Kidney (tissue), 13 donors: ENCODE measurements at regions not wholly inside any gene's neighbourhood (a gene's known extent, or its start where the extent isn't known, plus 50 kb on each side); places are given as distances from the start of the nearest gene placed in this dataset.

ENCODE experiments used
- DNase-seq, 5 donors: peaks; one replicate each; pipeline ENCODE4 v3.0.0-alpha.2; 2013 to 2020
- FAIRE-seq: peaks from 2 replicates; lab custom pipeline; 2012; peaks lifted over from hg19 to GRCh38; lab: Jason Lieb, UNC
- H3K27ac ChIP-seq, 2 donors: one replicate each; pipeline ENCODE4 v1.7.0; 2013; ENCODE audit warnings: low read depth in 2 of 2, low read length in 2 of 2, inconsistent platforms in 1 of 2
- H3K27me3 ChIP-seq: one replicate; pipeline ENCODE4 v1.7.1; 2013; ENCODE audit warnings: low read length, inconsistent platforms; ENCODE audit not compliant: control insufficient read depth, insufficient read depth
- H3K36me3 ChIP-seq, 3 donors: one replicate each; pipeline versions ENCODE4 v1.7.0 to v1.7.1; 2013; ENCODE audit warnings: low read length in 3 of 3, control low read depth in 1 of 3, inconsistent platforms in 1 of 3; ENCODE audit not compliant: insufficient read depth in 3 of 3, control insufficient read depth in 2 of 3
- H3K4me1 ChIP-seq, 3 donors: one replicate each; pipeline versions ENCODE4 v1.7.0 to v1.7.1; 2013; ENCODE audit warnings: low read length in 3 of 3, inconsistent platforms in 1 of 3, low read depth in 1 of 3; ENCODE audit not compliant: control insufficient read depth in 2 of 3, insufficient read depth in 2 of 3
- H3K4me3 ChIP-seq, 3 donors: one replicate each; pipeline versions ENCODE4 v1.7.0 to v1.8.1; 2013; ENCODE audit warnings: low read length in 3 of 3, control low read depth in 1 of 3, inconsistent platforms in 1 of 3
- H3K9ac ChIP-seq, 3 donors: one replicate each; pipeline versions ENCODE4 v1.7.0 to v1.7.1; 2013; ENCODE audit warnings: low read length in 3 of 3, control low read depth in 1 of 3, inconsistent platforms in 1 of 3
- H3K9me3 ChIP-seq, 3 donors: one replicate each; pipeline versions ENCODE4 v1.7.0 to v1.7.1; 2013; ENCODE audit warnings: low read length in 3 of 3, control low read depth in 1 of 3, inconsistent platforms in 1 of 3; ENCODE audit not compliant: control insufficient read depth in 2 of 3, insufficient read depth in 1 of 3
- intact Hi-C: fragments of 100-400 bp; cut with DNase I; formaldehyde crosslinking; loops from one replicate; pipeline ENCODE4 v1.11.1; 2022
- TF ChIP-seq, protein P1 (sequence below): IDR thresholded peaks from 3 replicates; pipeline ENCODE4 v1.5.1; 2012; ENCODE audit warnings: mild to moderate bottlenecking, moderate library complexity, borderline replicate concordance; ENCODE audit not compliant: insufficient read depth; ENCODE audit errors: extremely low read depth
- donor health status: control.
- donor health status: control.
- donor health status: control.
- donor health status: control.
- donor health status: control.
- donor health status: DM: yes; HTN: yes; CAD: no.
- donor health status: Normal renal cell carcinoma (clear cell type).

DNA sequence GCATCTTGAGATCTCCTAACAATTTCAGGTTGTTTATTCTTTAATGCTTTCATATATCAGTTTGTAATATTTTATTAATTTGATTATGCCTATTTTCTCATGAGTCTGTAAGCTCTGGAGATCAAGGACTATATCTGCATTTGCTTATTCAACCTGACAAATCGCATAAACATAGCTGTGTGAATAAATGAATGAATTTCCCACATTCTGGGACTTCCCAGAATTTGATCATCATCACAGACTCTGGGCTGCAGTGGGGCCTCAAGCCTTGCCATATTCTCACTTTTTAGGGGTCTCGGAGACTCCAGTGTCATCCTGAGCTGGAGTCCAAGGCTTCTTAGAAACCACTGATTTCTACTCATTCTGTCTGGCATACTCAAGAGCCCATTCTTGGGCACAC lies 180.5 kb downstream of the DAD1 start:
- no peak overlapping the region for H3K4me3 ChIP-seq
- FAIRE-seq (no peak), DNase-seq (no peak)
- no peaks in the 10 kb centered on the region for H3K36me3 ChIP-seq
- H3K27me3 ChIP-seq: no peaks in the 10 kb centered on the region
- no peak overlapping the region for H3K9ac ChIP-seq
- no peaks in the 10 kb centered on the region for H3K9me3 ChIP-seq
- no peaks in the 10 kb centered on the region for H3K4me1 ChIP-seq
- no peak overlapping the region for H3K27ac ChIP-seq
- intact Hi-C loops: no loop called here
- TF ChIP-seq, protein P1, sequence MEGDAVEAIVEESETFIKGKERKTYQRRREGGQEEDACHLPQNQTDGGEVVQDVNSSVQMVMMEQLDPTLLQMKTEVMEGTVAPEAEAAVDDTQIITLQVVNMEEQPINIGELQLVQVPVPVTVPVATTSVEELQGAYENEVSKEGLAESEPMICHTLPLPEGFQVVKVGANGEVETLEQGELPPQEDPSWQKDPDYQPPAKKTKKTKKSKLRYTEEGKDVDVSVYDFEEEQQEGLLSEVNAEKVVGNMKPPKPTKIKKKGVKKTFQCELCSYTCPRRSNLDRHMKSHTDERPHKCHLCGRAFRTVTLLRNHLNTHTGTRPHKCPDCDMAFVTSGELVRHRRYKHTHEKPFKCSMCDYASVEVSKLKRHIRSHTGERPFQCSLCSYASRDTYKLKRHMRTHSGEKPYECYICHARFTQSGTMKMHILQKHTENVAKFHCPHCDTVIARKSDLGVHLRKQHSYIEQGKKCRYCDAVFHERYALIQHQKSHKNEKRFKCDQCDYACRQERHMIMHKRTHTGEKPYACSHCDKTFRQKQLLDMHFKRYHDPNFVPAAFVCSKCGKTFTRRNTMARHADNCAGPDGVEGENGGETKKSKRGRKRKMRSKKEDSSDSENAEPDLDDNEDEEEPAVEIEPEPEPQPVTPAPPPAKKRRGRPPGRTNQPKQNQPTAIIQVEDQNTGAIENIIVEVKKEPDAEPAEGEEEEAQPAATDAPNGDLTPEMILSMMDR: no peak

DNA sequence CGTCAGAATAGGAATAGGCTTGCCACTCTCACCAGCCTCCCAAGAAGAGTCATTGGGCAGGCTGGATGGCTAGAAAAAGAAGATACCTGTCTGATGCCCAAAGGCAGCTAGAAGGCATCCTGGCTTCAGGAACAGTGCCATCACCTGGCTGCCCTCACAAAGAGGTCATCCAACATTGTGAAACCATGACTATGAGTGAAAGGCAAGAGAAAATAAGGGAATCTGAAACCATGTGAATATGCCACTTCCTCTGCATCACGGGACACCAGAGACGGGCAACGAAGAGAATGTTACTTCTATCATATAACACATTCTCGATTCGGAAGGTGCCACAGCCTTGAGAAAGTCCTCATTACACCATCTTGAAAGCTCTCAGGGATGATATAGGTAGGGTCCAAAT lies 182.0 kb downstream of the DAD1 start:
- Histone ChIP-seq H3K4me1 (no peaks in the 10 kb centered on the region), H3K9me3 (no peaks in the 10 kb centered on the region)

DNA sequence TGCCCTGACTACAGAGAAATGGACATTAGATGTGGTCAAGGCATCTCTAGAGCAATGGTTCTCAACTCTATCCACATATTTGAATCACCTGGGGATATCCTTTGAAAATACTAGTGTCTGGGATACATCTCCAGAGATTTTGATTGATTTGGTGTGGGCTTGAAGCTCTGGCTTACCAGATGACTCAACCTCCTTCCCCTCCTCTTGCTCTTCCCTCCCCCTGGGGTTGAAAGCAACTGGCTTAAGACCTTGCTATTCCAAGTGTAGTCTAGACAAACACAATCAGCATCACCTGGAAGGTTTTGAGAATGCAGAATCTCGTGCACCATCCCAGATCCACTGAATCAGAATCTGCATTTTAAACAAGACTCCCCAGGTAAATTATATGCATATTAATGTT lies 183.8 kb downstream of the DAD1 start:
- FAIRE-seq (no peak), DNase-seq (no peak)
- Histone ChIP-seq H3K4me1 (no peaks in the 10 kb centered on the region), H3K27ac (no peak overlapping the region), H3K27me3 (no peaks in the 10 kb centered on the region), H3K4me3 (no peak overlapping the region), H3K9me3 (no peaks in the 10 kb centered on the region), H3K9ac (no peak overlapping the region), H3K36me3 (no peaks in the 10 kb centered on the region)
- intact Hi-C loops: no loop called here
- TF ChIP-seq, protein P1: no peak

More for the DNA sequence above, 182.0 kb downstream of the DAD1 start:
- TF ChIP-seq, protein P1: no peak
- Histone ChIP-seq H3K36me3 (no peaks in the 10 kb centered on the region), H3K27ac (no peak overlapping the region), H3K27me3 (no peaks in the 10 kb centered on the region), H3K4me3 (no peak overlapping the region), H3K9ac (no peak overlapping the region)
- intact Hi-C loops: no loop called here
- DNase-seq: no peak
- FAIRE-seq: no peak

DNA sequence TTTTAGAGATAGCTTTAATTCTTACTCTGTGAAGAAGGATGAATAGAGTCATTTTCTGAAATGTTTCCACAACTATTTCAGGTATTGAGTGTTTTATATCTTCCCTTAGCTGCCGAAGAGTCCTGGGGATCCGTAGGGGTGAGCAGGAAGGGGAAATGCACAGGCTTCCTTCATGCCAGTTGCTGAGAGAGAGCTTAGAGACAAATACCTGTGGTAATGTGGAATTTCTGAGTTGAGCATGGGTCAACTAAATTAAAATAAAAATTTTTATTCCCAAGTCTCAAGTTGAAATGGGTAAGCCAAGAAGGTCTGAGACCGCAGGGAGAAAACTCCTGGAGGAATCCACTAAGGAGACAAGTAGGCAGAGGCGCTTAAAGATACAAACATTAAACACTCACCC lies 185.7 kb downstream of the DAD1 start:
- Histone ChIP-seq H3K27me3 (no peaks in the 10 kb centered on the region), H3K27ac (no peak overlapping the region), H3K9ac (no peak overlapping the region), H3K36me3 (no peaks in the 10 kb centered on the region), H3K4me1 (no peaks in the 10 kb centered on the region), H3K4me3 (no peak overlapping the region), H3K9me3 (no peaks in the 10 kb centered on the region)
- TF ChIP-seq, protein P1: no peak
- FAIRE-seq (no peak), DNase-seq (no peak)
- intact Hi-C loops: no loop called here
